Activated CD4-positive, alpha-beta T cell treated with anti-CD3 and anti-CD28 coated beads, Interleukin-2, amount 50 U/mL, for 16 hours (primary cell): ENCODE measurements at regions not wholly inside any gene's neighbourhood (a gene's known extent, or its start where the extent isn't known, plus 50 kb on each side); places are given as distances from the start of the nearest gene placed in this dataset.

Experiments
- DNase-seq: peaks from one replicate; pipeline ENCODE4 v3.0.0-alpha.2; 2020

GRCh38 chr21:21605521-21605920 is 607.3 kb downstream of the NCAM2 start:
- DNase-seq = no peak

- no peak for DNase-seq
These were observed 607.8 kb downstream of the NCAM2 start for GRCh38 chr21:21606041-21606440.

- DNase-seq = no peak
These were observed 614.3 kb downstream of the NCAM2 start for GRCh38 chr21:21612466-21612865.

GRCh38 chr21:21614966-21615365 is 616.8 kb downstream of the NCAM2 start:
- no peak for DNase-seq

GRCh38 chr21:21622460-21623234 is 624.4 kb downstream of the NCAM2 start:
- no peak for DNase-seq

GRCh38 chr21:21624674-21625073 is 626.5 kb downstream of the NCAM2 start:
- DNase-seq = no peak

- no peak for DNase-seq
These were observed 633.8 kb downstream of the NCAM2 start for GRCh38 chr21:21631961-21632360.

- no peak for DNase-seq
These were observed 634.7 kb downstream of the NCAM2 start for GRCh38 chr21:21632926-21633325.

GRCh38 chr21:21661741-21662140 is 663.5 kb downstream of the NCAM2 start:
- no peak for DNase-seq

GRCh38 chr21:21662776-21663175 is 664.6 kb downstream of the NCAM2 start:
- DNase-seq = no peak

- DNase-seq = no peak
These were observed 666.7 kb downstream of the NCAM2 start for GRCh38 chr21:21664871-21665270.

- no peak for DNase-seq
These were observed 668.5 kb downstream of the NCAM2 start for GRCh38 chr21:21666689-21667088.

- no peak for DNase-seq
These were observed 670.0 kb downstream of the NCAM2 start for GRCh38 chr21:21668198-21668597.

- no peak for DNase-seq
These were observed 675.8 kb downstream of the NCAM2 start for GRCh38 chr21:21673959-21674358.

- DNase-seq = no peak
These were observed 677.4 kb downstream of the NCAM2 start for GRCh38 chr21:21675601-21676000.

GRCh38 chr21:21682172-21682571 is 684.0 kb downstream of the NCAM2 start:
- no peak for DNase-seq

- no peak for DNase-seq
These were observed 690.7 kb downstream of the NCAM2 start for GRCh38 chr21:21688889-21689288.

- no peak for DNase-seq
These were observed 692.0 kb downstream of the NCAM2 start for GRCh38 chr21:21690068-21690665.

GRCh38 chr21:21712748-21713520 is 714.7 kb downstream of the NCAM2 start:
- no peak for DNase-seq

- DNase-seq = no peak
These were observed 715.5 kb downstream of the NCAM2 start for GRCh38 chr21:21713651-21714180.

- no peak for DNase-seq
These were observed 716.2 kb downstream of the NCAM2 start for GRCh38 chr21:21714426-21714825.

- no peak for DNase-seq
These were observed 717.2 kb downstream of the NCAM2 start for GRCh38 chr21:21715266-21715969.

- DNase-seq = no peak
These were observed 724.5 kb downstream of the NCAM2 start for GRCh38 chr21:21722731-21723130.
